ENCODE measurements at regions not wholly inside any gene's neighbourhood (a gene's known extent, or its start where the extent isn't known, plus 50 kb on each side); places are given as distances from the start of the nearest gene placed in this dataset.

DNA sequence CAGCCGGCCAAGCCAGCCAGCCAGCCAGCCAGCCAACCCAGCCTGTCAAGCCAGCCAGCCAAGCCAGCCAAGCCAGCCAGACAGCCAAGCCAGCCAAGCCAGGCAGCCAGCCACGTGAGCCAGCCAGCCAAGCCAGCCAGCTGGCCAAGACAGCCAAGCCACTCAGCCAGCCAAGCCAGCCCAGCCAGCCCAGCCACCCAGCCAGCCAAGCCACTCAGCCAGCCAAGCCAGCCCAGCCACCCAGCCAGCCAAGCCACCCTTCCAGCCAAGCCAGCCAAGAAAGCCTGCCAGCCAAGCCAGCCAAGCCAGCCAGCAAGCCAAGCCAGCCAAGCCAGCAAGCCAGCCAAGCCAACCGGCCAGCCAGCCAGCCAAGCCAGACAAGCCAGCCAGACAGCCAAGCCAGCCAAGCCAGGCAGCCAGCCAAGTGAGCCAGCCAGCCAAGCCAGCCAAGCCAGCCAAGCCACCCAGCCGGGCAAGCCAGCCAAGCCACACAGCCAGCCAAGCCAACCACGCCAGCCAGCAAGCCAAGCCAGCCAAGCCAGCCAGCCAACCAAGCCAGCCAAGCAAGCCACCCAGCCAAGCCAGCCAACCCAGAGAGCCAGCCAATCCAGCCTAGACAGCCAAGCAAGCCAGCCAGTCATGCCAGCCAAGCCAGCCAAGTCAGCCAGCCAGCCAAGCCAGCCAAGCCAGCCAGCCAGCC is 199.5 kb downstream of the GOLGA6L6 start:
- no peak overlapping the region for H3K4me3 Mint-ChIP-seq
- no peak overlapping the region for H3K9ac ChIP-seq (ENCODE audit: insufficient read depth, low read length, poor library complexity, severe bottlenecking)
- DNase-seq = peak in 2 of 3 donors; percentile 7 to 14
- H3K4me1 Mint-ChIP-seq = no peaks in the 10 kb centered on the region
- H3K27me3 ChIP-seq (ENCODE audit: control insufficient read depth in 2 of 2, insufficient read depth in 2 of 2, low read length in 2 of 2) = no peaks in the 10 kb centered on the region
- peaks cover 71 to 73% of the 10 kb centered on the region in 2 donors for H3K9me3 ChIP-seq (replicated peaks in 1 of 2; ENCODE audit: control insufficient read depth in 1 of 2, insufficient read depth in 1 of 2, low read length in 2 of 2)
- H3K79me2 ChIP-seq (ENCODE audit: insufficient read depth, low read length) = no peaks in the 10 kb centered on the region
- no peak overlapping the region for H3K27ac ChIP-seq (ENCODE audit: low read depth in 1 of 2, low read length in 2 of 2)
- H3K4me2 ChIP-seq (replicated peaks; ENCODE audit: extremely low read depth, low read length, poor library complexity, severe bottlenecking) = no peak overlapping the region
- H3K36me3 Mint-ChIP-seq = no peaks in the 10 kb centered on the region
- WGBS (ENCODE audit: insufficient coverage) = 72% methylated on average over 5 of the region's 5 CpGs
- no peaks in the 10 kb centered on the region for H3K27me3 Mint-ChIP-seq (ENCODE audit: low read depth in 3 of 3)
- no peaks in the 10 kb centered on the region for H4K20me1 ChIP-seq (ENCODE audit: insufficient read depth, low read length)
- H3K4me3 ChIP-seq (replicated peaks in 1 of 3; ENCODE audit: low read depth in 2 of 3, low read length in 3 of 3) = peak overlapping the region in 1 of 3 experiments; percentile 18
- no peaks in the 10 kb centered on the region for H3K36me3 ChIP-seq (replicated peaks in 1 of 2; ENCODE audit: control insufficient read depth in 1 of 2, insufficient read depth in 2 of 2, low read length in 2 of 2)
- TF ChIP-seq, protein P1, sequence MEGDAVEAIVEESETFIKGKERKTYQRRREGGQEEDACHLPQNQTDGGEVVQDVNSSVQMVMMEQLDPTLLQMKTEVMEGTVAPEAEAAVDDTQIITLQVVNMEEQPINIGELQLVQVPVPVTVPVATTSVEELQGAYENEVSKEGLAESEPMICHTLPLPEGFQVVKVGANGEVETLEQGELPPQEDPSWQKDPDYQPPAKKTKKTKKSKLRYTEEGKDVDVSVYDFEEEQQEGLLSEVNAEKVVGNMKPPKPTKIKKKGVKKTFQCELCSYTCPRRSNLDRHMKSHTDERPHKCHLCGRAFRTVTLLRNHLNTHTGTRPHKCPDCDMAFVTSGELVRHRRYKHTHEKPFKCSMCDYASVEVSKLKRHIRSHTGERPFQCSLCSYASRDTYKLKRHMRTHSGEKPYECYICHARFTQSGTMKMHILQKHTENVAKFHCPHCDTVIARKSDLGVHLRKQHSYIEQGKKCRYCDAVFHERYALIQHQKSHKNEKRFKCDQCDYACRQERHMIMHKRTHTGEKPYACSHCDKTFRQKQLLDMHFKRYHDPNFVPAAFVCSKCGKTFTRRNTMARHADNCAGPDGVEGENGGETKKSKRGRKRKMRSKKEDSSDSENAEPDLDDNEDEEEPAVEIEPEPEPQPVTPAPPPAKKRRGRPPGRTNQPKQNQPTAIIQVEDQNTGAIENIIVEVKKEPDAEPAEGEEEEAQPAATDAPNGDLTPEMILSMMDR (IDR thresholded peaks at IDR 0.05) = no peak
- no peak overlapping the region for H3K27ac Mint-ChIP-seq
- intact Hi-C loops (cut with micrococcal nuclease) = loop anchor here in 1 of 2 donors (10.0 kb wide), 1 partner anchor 63 kb away; no protein-coding TSS in a partner anchor
- peaks cover 2 to 7% (median 3%) of the 10 kb centered on the region in 7 donors for H3K9me3 Mint-ChIP-seq
- no peaks in the 10 kb centered on the region for H3K4me1 ChIP-seq (ENCODE audit: control insufficient read depth in 1 of 2, insufficient read depth in 2 of 2, low read length in 2 of 2)
- H2AFZ ChIP-seq (ENCODE audit: insufficient read depth, low read depth, low read length, poor library complexity, severe bottlenecking) = no peak overlapping the region

DNA sequence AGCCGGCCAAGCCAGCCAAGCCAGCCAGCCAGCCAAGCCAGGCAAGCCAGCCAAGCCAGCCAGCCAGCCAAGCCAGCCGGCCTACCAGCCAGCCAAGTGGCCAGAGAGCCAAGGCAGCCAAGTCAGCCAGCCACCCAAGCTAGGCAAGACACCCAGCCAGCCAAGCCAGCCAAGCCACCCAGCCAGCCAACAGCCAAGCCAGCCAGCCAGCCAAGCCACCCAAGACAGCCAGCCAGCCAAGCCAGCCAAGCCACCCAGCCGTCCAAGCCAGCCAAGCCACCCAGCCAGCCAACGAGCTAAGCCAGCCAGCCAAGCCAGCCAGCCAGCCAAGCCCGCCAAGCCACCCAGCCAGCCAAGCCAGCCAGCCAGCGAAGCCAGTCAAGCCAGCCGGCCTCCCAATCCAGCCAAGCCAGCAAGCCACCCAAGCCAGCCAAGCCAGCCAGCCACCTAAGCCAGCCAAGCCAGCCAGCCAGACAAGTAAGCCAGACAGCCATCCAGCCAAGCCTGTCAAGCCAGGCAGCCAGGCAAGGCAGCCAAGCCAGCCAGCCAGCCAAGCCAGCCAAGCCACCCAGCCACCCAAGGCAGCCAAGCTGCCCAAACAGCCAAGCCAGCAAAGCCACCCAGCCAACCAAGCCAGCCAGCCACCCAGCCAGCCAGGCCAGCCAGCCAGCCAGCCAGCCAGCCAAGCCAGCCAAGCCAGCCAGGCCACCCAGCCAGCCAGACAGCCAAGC is 200.5 kb downstream of the GOLGA6L6 start:
- no peaks in the 10 kb centered on the region for H3K79me2 ChIP-seq (ENCODE audit: insufficient read depth, low read length)
- Mint-ChIP-seq H3K9me3 (peaks cover 3 to 9% (median 6%) of the 10 kb centered on the region in 7 donors), H3K27ac (no peak overlapping the region), H3K36me3 (no peaks in the 10 kb centered on the region), H3K4me3 (no peak overlapping the region), H3K4me1 (no peaks in the 10 kb centered on the region), H3K27me3 (ENCODE audit: low read depth in 3 of 3) (no peaks in the 10 kb centered on the region)
- H4K20me1 ChIP-seq (ENCODE audit: insufficient read depth, low read length) = no peaks in the 10 kb centered on the region
- H3K27ac ChIP-seq (ENCODE audit: low read depth in 1 of 2, low read length in 2 of 2) = no peak overlapping the region
- no peaks in the 10 kb centered on the region for H3K4me1 ChIP-seq (ENCODE audit: control insufficient read depth in 1 of 2, insufficient read depth in 2 of 2, low read length in 2 of 2)
- H3K9me3 ChIP-seq (replicated peaks in 1 of 2; ENCODE audit: control insufficient read depth in 1 of 2, insufficient read depth in 1 of 2, low read length in 2 of 2) = peaks cover 70 to 71% of the 10 kb centered on the region in 2 donors
- intact Hi-C loops (cut with micrococcal nuclease) = loop anchor here in 1 of 2 donors (1.0 to 10.0 kb wide), 2 partner anchors 8 to 64 kb away; no protein-coding TSS in a partner anchor
- H3K27me3 ChIP-seq (ENCODE audit: control insufficient read depth in 2 of 2, insufficient read depth in 2 of 2, low read length in 2 of 2) = no peaks in the 10 kb centered on the region
- no peak overlapping the region for H3K9ac ChIP-seq (ENCODE audit: insufficient read depth, low read length, poor library complexity, severe bottlenecking)
- no peaks in the 10 kb centered on the region for H3K36me3 ChIP-seq (replicated peaks in 1 of 2; ENCODE audit: control insufficient read depth in 1 of 2, insufficient read depth in 2 of 2, low read length in 2 of 2)
- H3K4me3 ChIP-seq (replicated peaks in 1 of 3; ENCODE audit: low read depth in 2 of 3, low read length in 3 of 3) = peak overlapping the region in 1 of 3 experiments; percentile 18
- 72% methylated on average over 7 of the region's 7 CpGs for WGBS (ENCODE audit: insufficient coverage)
- TF ChIP-seq, protein P1 (IDR thresholded peaks at IDR 0.05) = no peak
- H3K4me2 ChIP-seq (replicated peaks; ENCODE audit: extremely low read depth, low read length, poor library complexity, severe bottlenecking) = no peak overlapping the region
- peak; percentile 21 to 36 (median 32) for DNase-seq
- no peak overlapping the region for H2AFZ ChIP-seq (ENCODE audit: insufficient read depth, low read depth, low read length, poor library complexity, severe bottlenecking)

Data from CD14-positive monocyte (primary cell).